ENCODE measurements at regions not wholly inside any gene's neighbourhood (a gene's known extent, or its start where the extent isn't known, plus 50 kb on each side); places are given as distances from the start of the nearest gene placed in this dataset.

GRCh38 chr4:13047591-13047990 is 436.5 kb downstream of the RAB28 start:
- no peak for TF ChIP-seq TAF1 (IDR thresholded peaks at IDR 0.05; ENCODE audit: borderline replicate concordance, insufficient read depth, low read length)
- no peak for TF ChIP-seq SIN3A (IDR thresholded peaks at IDR 0.05; ENCODE audit: borderline replicate concordance, insufficient read depth, low read length)
- no peak for TF ChIP-seq POLR2AphosphoS5 (IDR thresholded peaks at IDR 0.05; ENCODE audit: low read depth, low read length)
- TF ChIP-seq FOXP2 (optimal IDR thresholded peaks at IDR 0.05; ENCODE audit: borderline replicate concordance, extremely low read depth, extremely low read length, insufficient read depth) = no peak
- TF ChIP-seq REST (IDR thresholded peaks at IDR 0.05; ENCODE audit: insufficient read depth in 1 of 2, low read depth in 2 of 2, low read length in 2 of 2) = no peak

GRCh38 chr4:13036841-13037240 is 447.3 kb downstream of the RAB28 start:
- no peak for TF ChIP-seq SIN3A (IDR thresholded peaks at IDR 0.05; ENCODE audit: borderline replicate concordance, insufficient read depth, low read length)
- no peak for TF ChIP-seq REST (IDR thresholded peaks at IDR 0.05; ENCODE audit: insufficient read depth in 1 of 2, low read depth in 2 of 2, low read length in 2 of 2)
- no peak for TF ChIP-seq POLR2AphosphoS5 (IDR thresholded peaks at IDR 0.05; ENCODE audit: low read depth, low read length)
- TF ChIP-seq FOXP2 (optimal IDR thresholded peaks at IDR 0.05; ENCODE audit: borderline replicate concordance, extremely low read depth, extremely low read length, insufficient read depth) = no peak
- TF ChIP-seq TAF1 (IDR thresholded peaks at IDR 0.05; ENCODE audit: borderline replicate concordance, insufficient read depth, low read length) = no peak

GRCh38 chr4:13032936-13033335 is 451.2 kb downstream of the RAB28 start:
- no peak for TF ChIP-seq POLR2AphosphoS5 (IDR thresholded peaks at IDR 0.05; ENCODE audit: low read depth, low read length)
- no peak for TF ChIP-seq REST (IDR thresholded peaks at IDR 0.05; ENCODE audit: insufficient read depth in 1 of 2, low read depth in 2 of 2, low read length in 2 of 2)
- TF ChIP-seq FOXP2 (optimal IDR thresholded peaks at IDR 0.05; ENCODE audit: borderline replicate concordance, extremely low read depth, extremely low read length, insufficient read depth) = no peak
- no peak for TF ChIP-seq SIN3A (IDR thresholded peaks at IDR 0.05; ENCODE audit: borderline replicate concordance, insufficient read depth, low read length)
- TF ChIP-seq TAF1 (IDR thresholded peaks at IDR 0.05; ENCODE audit: borderline replicate concordance, insufficient read depth, low read length) = no peak

- TF ChIP-seq TAF1 (IDR thresholded peaks at IDR 0.05; ENCODE audit: borderline replicate concordance, insufficient read depth, low read length) (no peak), REST (IDR thresholded peaks at IDR 0.05; ENCODE audit: insufficient read depth in 1 of 2, low read depth in 2 of 2, low read length in 2 of 2) (no peak), POLR2AphosphoS5 (IDR thresholded peaks at IDR 0.05; ENCODE audit: low read depth, low read length) (no peak)
Observed at GRCh38 chr4:13024147-13025105, 459.7 kb downstream of the RAB28 start.
